ENCODE measurements at regions not wholly inside any gene's neighbourhood (a gene's known extent, or its start where the extent isn't known, plus 50 kb on each side); places are given as distances from the start of the nearest gene placed in this dataset.

DNA sequence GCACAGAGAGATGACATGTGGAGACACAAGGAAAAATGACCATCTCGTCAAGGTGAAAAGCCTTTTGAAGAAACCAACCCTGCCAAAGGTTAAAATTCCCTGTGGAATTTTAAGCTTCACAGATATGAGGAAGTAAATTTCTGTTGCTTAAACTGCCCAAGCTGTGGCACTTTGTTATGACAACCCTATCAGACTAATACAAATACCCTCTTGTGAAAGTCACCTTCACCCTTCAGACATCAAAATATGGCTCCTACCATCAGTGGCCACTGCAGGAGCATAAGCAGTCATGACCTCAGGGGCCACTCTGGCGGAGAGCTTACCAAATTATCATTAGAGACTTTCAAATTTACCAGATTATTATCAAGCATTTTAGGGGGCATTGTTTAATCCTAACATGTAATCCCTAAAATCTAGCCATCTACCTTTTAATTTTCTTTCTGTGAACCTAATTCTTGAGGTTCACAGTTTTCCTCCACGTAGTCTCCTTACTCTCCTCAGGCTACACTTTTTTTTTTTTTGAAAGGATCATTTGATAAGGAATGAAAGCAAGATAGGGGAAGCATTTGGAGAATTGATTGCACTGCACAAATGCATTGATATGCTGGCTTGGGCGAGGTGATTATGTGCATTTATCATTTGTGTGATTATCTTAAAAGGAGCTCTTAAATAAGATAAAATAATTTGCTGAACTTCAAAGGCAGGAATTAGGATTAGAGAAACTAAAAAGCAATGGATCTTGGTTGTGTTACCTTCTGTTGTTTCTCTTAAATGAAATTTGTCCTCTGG lies 90.3 kb downstream of the TMEM168 start:
- no peak for TF ChIP-seq CTCF (IDR thresholded peaks at IDR 0.05)
- no peak for TF ChIP-seq POLR2A (IDR thresholded peaks at IDR 0.05)
- no peak overlapping the region for H3K4me3 ChIP-seq (ENCODE audit: low read depth, poor library complexity, severe bottlenecking)
- intact Hi-C loops (cut with DNase I; ENCODE audit: low total_unique reads): no loop called here
- no peak for DNase-seq (ENCODE audit: low spot score in 2 of 2)
- 75 to 78% methylated on average over 4 of the region's 4 CpGs for WGBS, 2 donors

- DNase-seq (ENCODE audit: low spot score in 2 of 2): no peak
- intact Hi-C loops (cut with DNase I; ENCODE audit: low total_unique reads): no loop called here
- no peak for TF ChIP-seq POLR2A (IDR thresholded peaks at IDR 0.05)
- no peak for TF ChIP-seq CTCF (IDR thresholded peaks at IDR 0.05)
- H3K4me3 ChIP-seq (ENCODE audit: low read depth, poor library complexity, severe bottlenecking): no peak overlapping the region
- WGBS, 2 donors: 55% methylated on average over 3 of the region's 3 CpGs
These were observed 88.7 kb downstream of the TMEM168 start for GRCh38 chr7:112701456-112701855.

DNA sequence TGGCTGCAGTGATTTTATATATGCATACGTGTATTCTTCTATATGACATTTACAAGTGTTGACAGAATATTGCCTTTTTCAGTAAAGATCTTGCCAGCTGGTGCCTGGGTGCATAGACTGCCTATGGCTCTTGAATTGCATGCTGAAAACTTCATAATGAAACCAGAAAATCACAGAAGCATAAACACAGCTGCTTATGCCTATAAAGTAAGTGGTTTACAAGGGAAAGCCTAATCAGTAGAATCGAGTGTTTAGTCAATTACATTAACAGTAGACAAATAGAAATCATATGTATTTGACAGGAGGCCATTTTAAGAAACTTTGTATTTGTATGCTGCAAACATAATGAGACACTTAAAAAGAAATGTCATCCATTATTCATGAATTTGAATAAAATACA lies 82.5 kb downstream of the TMEM168 start:
- 56 to 61% methylated on average over 2 of the region's 2 CpGs for WGBS, 2 donors
- TF ChIP-seq POLR2A (IDR thresholded peaks at IDR 0.05) (no peak), CTCF (IDR thresholded peaks at IDR 0.05) (no peak)
- H3K4me3 ChIP-seq (ENCODE audit: low read depth, poor library complexity, severe bottlenecking): no peak overlapping the region
- DNase-seq (ENCODE audit: low spot score in 2 of 2): no peak
- intact Hi-C loops (cut with DNase I; ENCODE audit: low total_unique reads): no loop called here

DNA sequence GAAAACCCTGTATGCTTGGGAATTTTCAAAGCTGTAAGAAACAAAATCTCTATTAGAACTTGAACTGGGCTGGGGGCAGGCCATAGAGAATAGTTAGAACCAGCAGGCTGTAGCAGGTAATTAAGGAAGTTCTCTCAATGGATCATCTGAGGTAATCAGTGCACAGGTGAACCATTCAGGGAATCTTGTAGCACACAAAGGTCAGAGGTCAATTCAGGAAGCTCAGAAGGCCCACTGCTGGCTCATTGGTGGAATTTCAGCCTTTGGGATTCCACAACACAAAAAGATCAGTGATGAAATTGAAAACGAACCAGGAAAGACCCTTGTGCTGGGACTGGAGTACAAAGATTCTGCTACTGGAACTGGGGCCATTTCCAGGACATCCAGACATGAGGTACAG lies 82.0 kb downstream of the TMEM168 start:
- no peak for DNase-seq (ENCODE audit: low spot score in 2 of 2)
- no peak overlapping the region for H3K4me3 ChIP-seq (ENCODE audit: low read depth, poor library complexity, severe bottlenecking)
- 60 to 74% methylated on average over 1 of the region's 1 CpG for WGBS, 2 donors
- TF ChIP-seq POLR2A (IDR thresholded peaks at IDR 0.05) (no peak), CTCF (IDR thresholded peaks at IDR 0.05) (no peak)
- intact Hi-C loops (cut with DNase I; ENCODE audit: low total_unique reads): no loop called here

Measured in lower leg skin (tissue), 4 donors.